H9 (cell line): ENCODE measurements at regions not wholly inside any gene's neighbourhood (a gene's known extent, or its start where the extent isn't known, plus 50 kb on each side); places are given as distances from the start of the nearest gene placed in this dataset.

Source experiments
- DNase-seq: peaks from one replicate; pipeline ENCODE4 v3.0.0-alpha.2; 2017
- H2AFZ ChIP-seq: one replicate; pipeline ENCODE4 v1.6.1; 2013; ENCODE audit warnings: mild to moderate bottlenecking, low read length, control low read depth, moderate library complexity
- H2AK5ac ChIP-seq: 2 replicates; pipeline ENCODE4 v1.6.1; 2013; ENCODE audit warnings: low read length, control low read depth, mixed read lengths; ENCODE audit not compliant: insufficient read length
- H2BK120ac ChIP-seq: one replicate; pipeline ENCODE4 v1.6.1; 2013; ENCODE audit warnings: low read depth, mild to moderate bottlenecking, low read length, control low read depth, inconsistent platforms; ENCODE audit not compliant: poor library complexity, severe bottlenecking
- H2BK12ac ChIP-seq: 2 replicates; pipeline ENCODE4 v1.6.1; 2013; ENCODE audit warnings: low read length, control low read depth, mixed read lengths, low read depth; ENCODE audit not compliant: insufficient read length
- H2BK15ac ChIP-seq: 2 replicates; pipeline ENCODE4 v1.6.1; 2013; ENCODE audit warnings: low read depth, low read length, control low read depth
- H2BK20ac ChIP-seq: one replicate; pipeline ENCODE4 v1.6.1; 2013; ENCODE audit warnings: low read depth, mild to moderate bottlenecking, low read length, control low read depth, inconsistent platforms; ENCODE audit not compliant: poor library complexity, severe bottlenecking
- H2BK5ac ChIP-seq: 2 replicates; pipeline ENCODE4 v1.6.1; 2013; ENCODE audit warnings: low read length, control low read depth, mixed read lengths; ENCODE audit not compliant: insufficient read length
- H3K14ac ChIP-seq: 2 replicates; pipeline ENCODE4 v1.6.1; 2013; ENCODE audit warnings: low read length, control low read depth; ENCODE audit not compliant: insufficient read depth
- H3K18ac ChIP-seq: 2 replicates; pipeline ENCODE4 v1.6.1; 2013; ENCODE audit warnings: low read depth, mild to moderate bottlenecking, mixed read lengths, low read length, control low read depth; ENCODE audit not compliant: insufficient read length
- H3K23ac ChIP-seq: 2 replicates; pipeline ENCODE4 v1.6.1; 2013; ENCODE audit warnings: low read length, control low read depth, mixed read lengths, low read depth; ENCODE audit not compliant: insufficient read length
- H3K23me2 ChIP-seq: 2 replicates; pipeline ENCODE4 v1.6.1; 2013; ENCODE audit warnings: low read depth, mild to moderate bottlenecking, mixed read lengths, low read length, control low read depth; ENCODE audit not compliant: insufficient read length, poor library complexity, severe bottlenecking
- H3K27ac ChIP-seq: 2 replicates; pipeline ENCODE4 v1.5.1; 2013; ENCODE audit warnings: low read length, control low read depth, mixed read lengths, low read depth; ENCODE audit not compliant: insufficient read length
- H3K27me3 ChIP-seq: 2 replicates; pipeline ENCODE4 v1.6.1; 2013; ENCODE audit warnings: low read length, control low read depth, inconsistent platforms; ENCODE audit not compliant: insufficient read depth
- H3K4ac ChIP-seq: 2 replicates; pipeline ENCODE4 v1.6.1; 2013; ENCODE audit warnings: low read depth, mild to moderate bottlenecking, control low read depth, inconsistent platforms, low read length, moderate library complexity
- H3K4me1 ChIP-seq: 2 replicates; pipeline ENCODE4 v1.6.1; 2013; ENCODE audit warnings: low read length, control low read depth, inconsistent platforms; ENCODE audit not compliant: insufficient read depth
- H3K4me2 ChIP-seq: 2 replicates; pipeline ENCODE4 v1.6.1; 2013; ENCODE audit warnings: low read length, control low read depth, mixed read lengths; ENCODE audit not compliant: insufficient read length, insufficient read depth
- H3K56ac ChIP-seq: 2 replicates; pipeline ENCODE4 v1.6.1; 2013; ENCODE audit warnings: low read depth, mild to moderate bottlenecking, mixed read lengths, low read length, control low read depth; ENCODE audit not compliant: insufficient read length
- H3K79me1 ChIP-seq: 2 replicates; pipeline ENCODE4 v1.6.1; 2013; ENCODE audit warnings: low read depth, mild to moderate bottlenecking, moderate library complexity, low read length, control low read depth, inconsistent platforms; ENCODE audit not compliant: insufficient read depth, poor library complexity, severe bottlenecking
- H3K79me2 ChIP-seq: 2 replicates; pipeline ENCODE4 v1.6.1; 2013; ENCODE audit warnings: low read length, control low read depth, inconsistent platforms; ENCODE audit not compliant: insufficient read depth
- H3K9ac ChIP-seq: 2 replicates; pipeline ENCODE4 v1.6.1; 2013; ENCODE audit warnings: low read length, control low read depth, mixed read lengths; ENCODE audit not compliant: insufficient read length; ENCODE audit errors: extremely low read depth
- H3K9me3 ChIP-seq: one replicate; pipeline ENCODE4 v1.6.1; 2013; ENCODE audit warnings: low read depth, low read length, inconsistent platforms; ENCODE audit not compliant: control insufficient read depth
- H3T11ph ChIP-seq: one replicate; pipeline ENCODE4 v1.6.1; 2013; ENCODE audit warnings: mild to moderate bottlenecking, low read length, control low read depth, inconsistent platforms
- H4K20me1 ChIP-seq: one replicate; pipeline ENCODE4 v1.6.1; 2013; ENCODE audit not compliant: control insufficient read depth, insufficient read length, insufficient read depth
- H4K5ac ChIP-seq: 2 replicates; pipeline ENCODE4 v1.6.1; 2013; ENCODE audit warnings: low read depth, mild to moderate bottlenecking, mixed read lengths, low read length, control low read depth; ENCODE audit not compliant: insufficient read length
- H4K8ac ChIP-seq: replicated peaks from 2 replicates; pipeline ENCODE4 v1.6.1; 2013; ENCODE audit warnings: low read length, control low read depth, mixed read lengths, low read depth; ENCODE audit not compliant: insufficient read length
- H4K91ac ChIP-seq: 2 replicates; pipeline ENCODE4 v1.6.1; 2013; ENCODE audit warnings: low read depth, mild to moderate bottlenecking, moderate library complexity, mixed read lengths, low read length, control low read depth; ENCODE audit not compliant: insufficient read length
- H3K27ac Mint-ChIP-seq, 3 experiments: 2 replicates in 2 of 3; 3 replicates in 1 of 3; pipeline ENCODE4 v1.8.0; 2020 to 2021; ENCODE audit warnings: mixed read lengths in 3 of 3, mild to moderate bottlenecking in 1 of 3, moderate library complexity in 1 of 3
- H3K27me3 Mint-ChIP-seq: 2 replicates; pipeline ENCODE4 v1.8.0; 2021; ENCODE audit warnings: low read depth, mild to moderate bottlenecking, moderate library complexity, mixed read lengths
- H3K36me3 Mint-ChIP-seq, 3 experiments: 2 replicates in 2 of 3; 3 replicates in 1 of 3; pipeline ENCODE4 v1.8.0; 2020 to 2021; ENCODE audit warnings: low read depth in 3 of 3, mixed read lengths in 3 of 3; ENCODE audit not compliant: insufficient read depth in 1 of 3
- H3K4me1 Mint-ChIP-seq, 2 experiments: 2 replicates each; pipeline ENCODE4 v1.8.0; 2020; ENCODE audit warnings: mixed read lengths in 2 of 2
- H3K4me3 Mint-ChIP-seq, 2 experiments: 2 replicates in 1 of 2; 3 replicates in 1 of 2; pipeline ENCODE4 v1.8.0; 2020 to 2021; ENCODE audit warnings: mild to moderate bottlenecking in 2 of 2, mixed read lengths in 2 of 2, moderate library complexity in 1 of 2
- H3K9me3 Mint-ChIP-seq, 2 experiments: 2 replicates in 1 of 2; 3 replicates in 1 of 2; pipeline ENCODE4 v1.8.0; 2020; ENCODE audit warnings: mild to moderate bottlenecking in 2 of 2, mixed read lengths in 2 of 2, moderate library complexity in 1 of 2
- WGBS: extraction: QIAGEN DNeasy Blood & Tissue Kit; methylation state at CpG from one replicate; pipeline ENCODE4 v1.1.7; 2013; ENCODE audit warnings: missing lambda C conversion rate, low lambda C conversion rate, mixed read lengths; ENCODE audit not compliant: insufficient read length; ENCODE audit errors: extremely low coverage; 5-methylcytosine and 5-hydroxymethylcytosine counted together
- TF ChIP-seq, protein P1 (sequence below): fragments of 200-600 bp; sonication (generic); conservative IDR thresholded peaks from 3 replicates; pipeline ENCODE4 v1.8.0; 2021; ENCODE audit warnings: antibody characterized with exemption, mild to moderate bottlenecking

DNA sequence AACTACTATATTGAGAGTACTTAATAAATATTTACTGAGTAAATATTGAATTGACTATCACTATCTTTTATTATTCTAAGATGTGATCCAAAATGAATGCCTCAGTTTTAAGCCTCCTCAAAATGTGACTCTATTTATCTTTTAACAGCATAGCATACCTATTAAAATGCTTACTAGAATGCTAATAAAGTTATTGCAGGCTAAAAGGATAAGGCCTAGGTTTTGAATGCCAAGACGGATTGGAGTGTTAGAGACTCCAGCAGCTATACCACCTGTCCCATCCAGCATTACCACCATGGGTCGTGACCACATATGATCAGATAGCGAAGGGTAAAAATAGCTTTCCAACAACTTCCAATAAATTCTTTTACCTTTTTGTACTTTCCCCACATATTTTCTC is 64.7 kb upstream of the MYRIP start:
- no peak overlapping the region for H4K8ac ChIP-seq
- H3K14ac ChIP-seq = no peak overlapping the region
- WGBS = no CpG with 5 or more reads among the region's 3 CpGs
- H3K27ac Mint-ChIP-seq = no peak overlapping the region
- H2BK20ac ChIP-seq = no peak overlapping the region
- H3K4ac ChIP-seq = no peak overlapping the region
- H3K9ac ChIP-seq = no peak overlapping the region
- no peak overlapping the region for H3K56ac ChIP-seq
- H3K27ac ChIP-seq = no peak overlapping the region
- H2AFZ ChIP-seq = no peak overlapping the region
- H3K79me2 ChIP-seq = no peaks in the 10 kb centered on the region
- H3K23ac ChIP-seq = no peak overlapping the region
- H3K4me3 Mint-ChIP-seq = no peak overlapping the region
- no peak for DNase-seq
- H2BK12ac ChIP-seq = no peak overlapping the region
- no peak overlapping the region for H3K18ac ChIP-seq
- H3K4me1 Mint-ChIP-seq = no peaks in the 10 kb centered on the region
- no peak overlapping the region for H3T11ph ChIP-seq
- TF ChIP-seq, protein P1, sequence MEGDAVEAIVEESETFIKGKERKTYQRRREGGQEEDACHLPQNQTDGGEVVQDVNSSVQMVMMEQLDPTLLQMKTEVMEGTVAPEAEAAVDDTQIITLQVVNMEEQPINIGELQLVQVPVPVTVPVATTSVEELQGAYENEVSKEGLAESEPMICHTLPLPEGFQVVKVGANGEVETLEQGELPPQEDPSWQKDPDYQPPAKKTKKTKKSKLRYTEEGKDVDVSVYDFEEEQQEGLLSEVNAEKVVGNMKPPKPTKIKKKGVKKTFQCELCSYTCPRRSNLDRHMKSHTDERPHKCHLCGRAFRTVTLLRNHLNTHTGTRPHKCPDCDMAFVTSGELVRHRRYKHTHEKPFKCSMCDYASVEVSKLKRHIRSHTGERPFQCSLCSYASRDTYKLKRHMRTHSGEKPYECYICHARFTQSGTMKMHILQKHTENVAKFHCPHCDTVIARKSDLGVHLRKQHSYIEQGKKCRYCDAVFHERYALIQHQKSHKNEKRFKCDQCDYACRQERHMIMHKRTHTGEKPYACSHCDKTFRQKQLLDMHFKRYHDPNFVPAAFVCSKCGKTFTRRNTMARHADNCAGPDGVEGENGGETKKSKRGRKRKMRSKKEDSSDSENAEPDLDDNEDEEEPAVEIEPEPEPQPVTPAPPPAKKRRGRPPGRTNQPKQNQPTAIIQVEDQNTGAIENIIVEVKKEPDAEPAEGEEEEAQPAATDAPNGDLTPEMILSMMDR = no peak
- no peaks in the 10 kb centered on the region for H3K27me3 ChIP-seq
- no peak overlapping the region for H4K91ac ChIP-seq
- peaks cover 0 to 8% (median 0%) of the 10 kb centered on the region in 3 experiments; a peak in 3 of 7 replicates for H3K36me3 Mint-ChIP-seq
- H2BK120ac ChIP-seq = no peak overlapping the region
- H3K27me3 Mint-ChIP-seq = no peaks in the 10 kb centered on the region; the same call in none of the 2 replicates
- H3K79me1 ChIP-seq = no peaks in the 10 kb centered on the region
- H3K4me1 ChIP-seq = no peaks in the 10 kb centered on the region
- no peaks in the 10 kb centered on the region for H3K23me2 ChIP-seq
- no peak overlapping the region for H2AK5ac ChIP-seq
- no peaks in the 10 kb centered on the region for H3K9me3 ChIP-seq
- H4K20me1 ChIP-seq = no peaks in the 10 kb centered on the region
- no peak overlapping the region for H2BK5ac ChIP-seq
- no peak overlapping the region for H2BK15ac ChIP-seq
- peaks cover 14 to 16% of the 10 kb centered on the region in 2 experiments; a peak in 4 of 5 replicates for H3K9me3 Mint-ChIP-seq
- H4K5ac ChIP-seq = no peak overlapping the region
- no peak overlapping the region for H3K4me2 ChIP-seq
